NCI-H1694 treated with DMSO at 0.1 percent for 48 hours (cell line): ENCODE measurements at regions not wholly inside any gene's neighbourhood (a gene's known extent, or its start where the extent isn't known, plus 50 kb on each side); places are given as distances from the start of the nearest gene placed in this dataset.

Experiments
- DNase-seq: peaks from one replicate; lab custom pipeline; 2025; lab: John Stamatoyannopoulos, UW

DNA sequence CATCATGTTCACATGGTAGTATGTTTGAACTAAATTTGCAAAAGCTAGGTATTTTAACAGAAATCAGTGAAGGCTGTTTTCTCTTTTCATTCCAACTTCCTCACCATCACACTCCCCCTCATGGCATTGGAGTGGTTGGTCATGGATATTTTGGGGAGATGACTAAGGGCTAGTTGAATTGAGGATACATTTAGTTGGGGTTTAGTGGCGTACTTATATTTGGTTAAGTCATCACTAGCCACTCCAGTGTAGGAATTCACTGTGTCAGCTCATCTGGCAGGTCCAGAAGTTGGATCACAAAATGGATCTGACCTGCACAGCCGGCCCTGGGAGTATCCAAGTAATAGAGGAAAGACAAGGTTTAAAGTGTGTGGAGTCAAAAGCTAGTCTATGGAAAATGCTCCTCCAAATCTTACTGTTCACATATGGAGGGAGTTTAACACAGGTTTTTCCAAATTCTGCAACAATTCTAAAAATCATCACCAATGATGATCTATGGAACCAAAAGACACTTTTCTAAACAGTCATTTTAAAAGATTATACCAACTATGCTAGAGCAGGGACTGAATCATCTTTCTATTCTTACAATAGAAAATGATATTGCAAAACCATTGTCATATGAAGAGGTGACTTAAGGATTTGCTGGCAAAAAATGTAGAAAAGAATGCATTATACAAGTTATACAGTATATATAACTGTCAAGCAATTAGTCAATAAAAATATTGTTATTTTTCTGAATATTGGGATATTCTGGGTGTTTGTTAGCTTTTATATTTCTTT, 247.8 kb upstream of the PEX5L start:
- no peak for DNase-seq

DNA sequence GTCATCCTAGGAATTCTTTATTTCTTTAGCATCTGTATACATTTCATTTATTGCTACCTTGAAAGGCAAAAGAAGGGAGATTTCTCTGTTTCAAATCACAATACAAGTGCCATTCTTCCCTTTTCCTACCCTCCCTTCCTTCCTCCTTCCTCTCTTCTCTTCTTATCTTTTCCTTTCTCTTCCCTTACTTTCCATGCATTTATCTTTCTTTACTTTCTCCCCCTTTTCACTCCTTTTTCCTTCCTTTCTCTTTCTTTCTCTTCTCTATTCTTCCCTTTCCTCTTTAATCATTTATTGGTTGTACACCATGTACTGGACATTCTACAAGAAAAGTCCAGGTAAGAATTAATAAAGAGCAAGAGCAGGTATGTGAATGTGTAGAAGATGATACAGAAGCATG, 251.0 kb upstream of the PEX5L start:
- DNase-seq, result no peak

GRCh38 chr3:180288816-180289215, 252.1 kb upstream of the PEX5L start:
- DNase-seq, result no peak

- no peak for DNase-seq
These were observed 253.6 kb upstream of the PEX5L start for GRCh38 chr3:180290300-180290699.

- DNase-seq, result no peak
These were observed 257.7 kb upstream of the PEX5L start for GRCh38 chr3:180294282-180295027.

GRCh38 chr3:180295811-180296210, 259.1 kb upstream of the PEX5L start:
- no peak for DNase-seq

DNA sequence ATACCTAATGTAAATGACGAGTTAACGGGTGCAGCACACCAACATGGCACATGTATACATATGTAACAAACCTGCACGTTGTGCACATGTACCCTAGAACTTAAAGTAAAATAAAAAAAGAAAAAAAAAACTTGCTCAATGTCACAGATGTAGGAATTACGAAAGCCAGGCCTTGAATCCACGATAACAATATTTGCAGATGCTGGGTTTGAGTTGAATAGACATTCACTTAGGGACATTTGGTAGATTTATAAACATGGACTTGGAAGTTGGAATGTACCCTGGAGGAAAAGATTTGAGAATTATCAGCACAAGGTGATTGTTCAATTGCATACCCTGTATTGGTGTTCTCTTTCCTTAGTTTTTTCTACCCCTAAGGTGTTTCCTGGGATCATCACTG, 260.2 kb upstream of the PEX5L start:
- DNase-seq, result no peak

GRCh38 chr3:180306155-180306554, 269.4 kb upstream of the PEX5L start:
- no peak for DNase-seq

DNA sequence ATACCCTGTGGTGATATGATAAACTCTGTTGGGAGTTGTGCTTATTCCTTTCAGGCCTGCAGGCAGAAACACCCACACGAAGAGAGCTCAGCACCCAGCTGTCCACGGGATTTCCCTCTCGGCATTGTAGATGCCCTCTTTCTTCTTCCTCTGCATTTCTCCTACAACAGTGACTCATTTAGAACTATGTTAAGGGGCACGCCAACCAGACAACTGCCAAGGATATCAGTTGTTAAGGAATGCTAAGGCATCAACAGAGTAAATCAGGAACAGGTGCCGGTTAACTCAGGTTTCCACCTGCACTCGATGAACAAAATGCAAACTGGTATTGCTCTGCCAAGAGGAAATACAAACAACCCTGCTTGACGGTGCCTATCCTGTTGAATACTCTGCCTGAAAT, 270.0 kb upstream of the PEX5L start:
- DNase-seq, result no peak

DNA sequence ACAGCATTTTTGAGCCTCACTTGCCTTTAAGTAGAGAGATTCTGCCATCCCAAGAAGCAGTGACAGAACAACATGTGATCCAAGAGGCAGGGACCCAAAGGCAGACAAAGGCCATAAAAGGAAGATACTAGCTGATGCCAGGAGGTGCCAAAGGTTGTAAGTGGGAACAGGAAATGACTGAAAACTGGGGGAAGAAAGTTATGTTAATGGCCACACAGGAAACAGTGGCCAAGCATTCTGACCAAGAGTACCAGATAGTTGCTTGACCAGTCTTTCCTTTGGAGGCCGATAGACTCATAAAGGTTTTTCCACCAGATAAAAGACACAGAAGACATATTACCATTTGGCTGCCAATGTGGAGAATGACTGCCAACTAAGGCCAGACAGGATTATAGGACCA, 274.5 kb upstream of the PEX5L start:
- no peak for DNase-seq

GRCh38 chr3:180316321-180316720, 279.6 kb upstream of the PEX5L start:
- DNase-seq, result no peak

DNA sequence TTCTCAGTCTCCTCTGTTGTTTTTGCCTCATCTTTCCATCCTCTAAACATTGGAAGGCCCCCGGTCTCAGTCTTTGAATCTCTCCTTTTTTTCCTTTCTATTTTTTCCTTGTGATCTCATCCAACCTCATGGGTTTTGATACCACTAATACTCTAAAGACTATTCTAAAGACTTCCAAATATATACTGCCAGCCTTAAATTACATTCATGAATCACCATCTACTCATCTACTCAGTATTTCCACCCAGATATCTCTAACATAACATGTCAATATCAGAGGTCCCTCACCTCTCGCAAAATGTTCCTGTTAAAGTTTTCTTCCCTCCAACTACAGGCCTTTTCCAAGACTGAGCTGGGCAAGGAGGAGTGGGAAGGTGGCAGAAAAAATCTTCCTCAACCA, 282.5 kb upstream of the TTC14 start:
- no peak for DNase-seq

- no peak for DNase-seq
These were observed 281.3 kb upstream of the TTC14 start for GRCh38 chr3:180320631-180321030.

DNA sequence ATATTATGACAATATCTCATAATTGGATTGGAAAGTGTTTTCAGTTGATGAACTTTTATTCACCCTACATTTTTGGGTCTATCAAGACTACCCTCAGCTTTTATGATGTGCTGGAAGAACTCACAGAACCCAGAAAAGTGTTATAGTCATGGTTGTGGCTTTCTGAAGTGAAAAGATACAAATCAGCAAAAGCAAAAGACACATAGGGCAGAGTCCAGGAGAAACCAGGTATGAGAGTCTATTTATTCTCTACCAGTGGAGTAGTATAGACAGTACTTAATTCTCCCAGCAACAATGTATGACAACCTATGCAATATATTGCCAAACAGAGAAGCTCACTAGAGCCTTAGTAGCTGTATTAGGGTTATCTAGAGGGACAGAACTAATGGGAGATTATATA, 280.4 kb upstream of the TTC14 start:
- DNase-seq, result no peak

- DNase-seq, result no peak
These were observed 279.1 kb upstream of the TTC14 start for GRCh38 chr3:180322829-180323228.

DNA sequence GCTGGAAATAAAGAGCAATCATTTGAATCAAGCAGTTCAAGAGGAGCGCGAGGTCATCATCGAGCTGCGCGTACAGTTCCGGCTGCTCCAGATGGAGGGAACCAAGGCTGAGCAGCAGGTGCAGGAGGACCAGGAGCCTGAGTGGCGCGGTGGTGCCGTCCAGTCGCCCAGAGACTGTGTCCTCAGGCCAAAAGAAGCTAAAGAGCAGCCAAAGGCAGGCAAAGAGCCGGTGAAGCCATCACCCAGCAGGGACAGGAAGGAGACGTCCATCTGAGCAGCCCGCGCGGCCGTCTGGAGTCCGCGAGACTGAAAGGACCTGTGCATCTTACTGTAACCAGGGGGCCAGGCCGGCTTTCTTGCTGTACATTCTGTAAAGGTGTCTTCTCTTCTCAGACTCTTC, 277.2 kb upstream of the TTC14 start:
- DNase-seq, result no peak

DNA sequence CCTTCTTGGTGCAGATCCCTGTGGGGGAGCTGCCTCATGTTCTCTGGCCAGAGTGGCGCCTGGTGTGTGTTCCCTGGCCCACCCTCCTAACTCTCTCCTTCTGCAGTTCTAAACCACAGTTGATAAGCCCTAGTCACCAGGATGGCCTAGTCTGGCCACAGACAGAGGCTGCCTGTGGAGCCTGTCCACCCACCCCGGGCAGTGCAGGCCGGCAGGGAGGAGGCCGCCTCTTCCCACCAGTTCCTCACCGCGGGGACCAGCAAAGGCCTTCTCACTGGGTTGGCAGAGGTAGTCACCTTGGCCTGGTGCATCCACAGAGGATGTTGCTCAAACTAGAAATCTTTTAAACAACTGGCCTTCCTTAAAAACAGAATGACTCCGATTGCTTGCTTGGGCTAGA, 276.4 kb upstream of the TTC14 start:
- DNase-seq, result no peak

DNA sequence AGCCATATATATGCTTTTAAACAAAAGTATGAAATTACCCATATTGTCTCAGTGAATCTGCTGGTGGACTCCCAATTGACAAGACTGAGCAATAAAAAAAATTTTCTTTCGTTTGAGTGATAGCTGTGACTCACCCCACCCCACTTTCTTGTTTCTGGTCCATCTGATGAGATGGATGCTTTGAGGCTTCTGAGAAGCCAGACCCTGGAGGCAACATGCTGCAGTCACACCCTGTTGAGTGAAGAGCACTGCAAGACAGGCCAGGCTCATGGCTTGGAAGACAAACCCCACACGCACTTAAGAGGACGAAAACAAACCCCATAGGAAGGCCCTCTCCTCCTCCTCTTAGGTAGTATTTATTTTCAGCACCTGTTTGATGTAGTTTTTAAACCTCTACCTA, 276.0 kb upstream of the TTC14 start:
- no peak for DNase-seq

- DNase-seq, result no peak
These were observed 272.8 kb upstream of the TTC14 start for GRCh38 chr3:180329187-180329586.

GRCh38 chr3:180329847-180330246, 272.1 kb upstream of the TTC14 start:
- no peak for DNase-seq

DNA sequence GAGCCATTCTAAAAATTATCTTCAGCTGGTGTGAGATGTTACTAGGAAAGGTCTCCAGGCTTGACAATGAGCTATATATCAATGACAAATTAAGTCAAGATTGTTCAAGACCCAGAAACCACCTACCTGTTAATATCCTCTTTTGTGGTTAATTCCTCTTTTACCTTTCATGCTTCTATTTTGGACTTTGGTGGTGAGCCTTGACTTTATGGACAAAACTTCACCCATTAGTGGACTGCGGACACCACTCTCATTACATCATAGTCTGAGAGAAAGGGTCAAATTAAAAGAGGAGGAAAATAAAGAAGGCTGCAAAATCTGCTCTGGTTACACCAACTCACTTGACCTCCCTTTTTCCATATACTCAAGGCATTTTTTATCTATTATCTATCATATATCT, 271.5 kb upstream of the TTC14 start:
- no peak for DNase-seq

DNA sequence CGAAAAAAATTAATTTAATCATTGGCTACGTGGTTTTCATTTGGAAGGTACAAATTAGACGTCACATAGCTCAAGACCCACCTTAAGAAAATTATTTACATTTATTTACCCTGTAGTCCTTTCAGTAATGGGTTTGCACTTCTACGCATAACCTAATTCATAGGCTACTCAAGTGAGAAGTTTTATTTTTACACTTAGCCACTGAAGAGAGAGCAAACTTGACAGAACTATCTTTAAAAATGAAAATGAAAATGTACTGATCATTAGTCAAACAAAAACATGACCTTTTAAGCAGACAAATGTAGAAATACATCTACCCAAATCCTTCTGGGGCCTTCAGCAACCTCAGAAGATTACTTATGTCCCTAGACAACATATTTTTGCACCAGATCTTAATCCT, 269.4 kb upstream of the TTC14 start:
- no peak for DNase-seq

DNA sequence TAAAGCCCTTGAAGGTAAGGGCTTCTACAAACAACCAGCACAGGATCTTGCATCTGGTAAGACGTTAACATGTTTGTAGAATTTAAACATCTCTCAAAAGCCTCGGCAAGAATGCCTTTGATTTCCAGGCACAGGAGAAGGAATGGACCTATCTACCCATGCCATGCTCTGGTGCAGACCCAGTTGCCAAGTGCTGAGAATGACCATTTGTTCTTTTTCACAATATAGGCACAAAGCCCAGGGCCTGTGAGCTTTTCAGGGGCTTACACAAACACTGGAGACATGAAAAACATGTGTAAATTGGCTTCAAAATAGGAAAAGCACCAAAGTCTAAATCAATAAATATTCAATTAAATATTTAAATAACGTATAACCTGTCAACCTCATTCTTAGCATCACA, 266.9 kb upstream of the TTC14 start:
- no peak for DNase-seq

- DNase-seq, result no peak
These were observed 261.6 kb upstream of the TTC14 start for GRCh38 chr3:180340395-180340794.
